ENCODE measurements at regions not wholly inside any gene's neighbourhood (a gene's known extent, or its start where the extent isn't known, plus 50 kb on each side); places are given as distances from the start of the nearest gene placed in this dataset.

GRCh38 chr15:48060396-48060795, 60.4 kb upstream of the SLC24A5 start:
- TF ChIP-seq CTCF (IDR thresholded peaks at IDR 0.05; ENCODE audit: insufficient read depth, low read depth, low read length) (no peak), EZH2 (IDR thresholded peaks at IDR 0.05; ENCODE audit: insufficient read depth, low read length) (no peak)
